ENCODE measurements at regions not wholly inside any gene's neighbourhood (a gene's known extent, or its start where the extent isn't known, plus 50 kb on each side); places are given as distances from the start of the nearest gene placed in this dataset.
"Not testable (repeated sequence)": the region's sequence is repeated elsewhere in the genome, so short reads cannot be mapped to it uniquely, and the experiment has no call there.

- DNase-seq (ENCODE audit: low read depth): no peak
These were observed 566.1 kb downstream of the PTPRU start for GRCh38 chr1:29802181-29803068.

- DNase-seq (ENCODE audit: low read depth): peak; percentile 3
These were observed 565.2 kb downstream of the PTPRU start for GRCh38 chr1:29801561-29801973.

GRCh38 chr1:29801003-29801402, 564.7 kb downstream of the PTPRU start:
- DNase-seq (ENCODE audit: low read depth): no peak

GRCh38 chr1:29800522-29800956, 564.2 kb downstream of the PTPRU start:
- DNase-seq (ENCODE audit: low read depth): peak; percentile 15

GRCh38 chr1:29800120-29800519, 563.8 kb downstream of the PTPRU start:
- no peak for DNase-seq (ENCODE audit: low read depth)

- DNase-seq (ENCODE audit: low read depth): no peak
These were observed 562.6 kb downstream of the PTPRU start for GRCh38 chr1:29798699-29799566.

GRCh38 chr1:29797125-29797524, 560.8 kb downstream of the PTPRU start:
- DNase-seq (ENCODE audit: low read depth): not testable (repeated sequence)

GRCh38 chr1:29795965-29796364, 559.6 kb downstream of the PTPRU start:
- DNase-seq (ENCODE audit: low read depth): not testable (repeated sequence)

GRCh38 chr1:29793653-29794348, 557.5 kb downstream of the PTPRU start:
- DNase-seq (ENCODE audit: low read depth): no peak

GRCh38 chr1:29793101-29793546, 556.8 kb downstream of the PTPRU start:
- DNase-seq (ENCODE audit: low read depth): peak; percentile 87

- no peak for DNase-seq (ENCODE audit: low read depth)
These were observed 553.6 kb downstream of the PTPRU start for GRCh38 chr1:29789910-29790247.

- peak; percentile 58 for DNase-seq (ENCODE audit: low read depth)
These were observed 553.0 kb downstream of the PTPRU start for GRCh38 chr1:29789221-29789909.

- peak; percentile 40 for DNase-seq (ENCODE audit: low read depth)
These were observed 550.7 kb downstream of the PTPRU start for GRCh38 chr1:29786791-29787732.

- DNase-seq (ENCODE audit: low read depth): no peak
These were observed 549.9 kb downstream of the PTPRU start for GRCh38 chr1:29786195-29786594.

GRCh38 chr1:29785554-29785953, 549.2 kb downstream of the PTPRU start:
- DNase-seq (ENCODE audit: low read depth): no peak

GRCh38 chr1:29785137-29785527, 548.8 kb downstream of the PTPRU start:
- no peak for DNase-seq (ENCODE audit: low read depth)

GRCh38 chr1:29784276-29785136, 548.2 kb downstream of the PTPRU start:
- no peak for DNase-seq (ENCODE audit: low read depth)

GRCh38 chr1:29783508-29784275, 547.4 kb downstream of the PTPRU start:
- no peak for DNase-seq (ENCODE audit: low read depth)

Measured in renal cortical epithelial cell (primary cell).